MM.1S (cell line): ENCODE measurements at regions not wholly inside any gene's neighbourhood (a gene's known extent, or its start where the extent isn't known, plus 50 kb on each side); places are given as distances from the start of the nearest gene placed in this dataset.

Source experiments
- DNase-seq: peaks from one replicate; pipeline ENCODE4 v3.0.0-alpha.2; 2015
- H2AFZ ChIP-seq: fragments of 300-600 bp; sonication (generic); 2 replicates; pipeline ENCODE4 v1.6.0; 2016; ENCODE audit warnings: antibody characterized with exemption, low read length
- H3F3A ChIP-seq: fragments of 300-600 bp; sonication (generic); 2 replicates; pipeline ENCODE4 v1.6.1; 2016; ENCODE audit warnings: mild to moderate bottlenecking, antibody characterized with exemption, low read length, moderate library complexity, mixed read lengths; ENCODE audit not compliant: insufficient read depth
- H3K27ac ChIP-seq: fragments of 300-600 bp; sonication (generic); 2 replicates; pipeline ENCODE4 v1.5.1; 2016; ENCODE audit warnings: mild to moderate bottlenecking, low read length
- H3K27me3 ChIP-seq: fragments of 300-600 bp; sonication (generic); replicated peaks from 2 replicates; pipeline ENCODE4 v1.6.0; 2016; ENCODE audit warnings: low read length; ENCODE audit not compliant: insufficient read depth
- H3K36me3 ChIP-seq: fragments of 300-600 bp; sonication (generic); replicated peaks from 2 replicates; pipeline ENCODE4 v1.6.1; 2016; ENCODE audit warnings: mild to moderate bottlenecking, low read length, mixed read lengths; ENCODE audit not compliant: insufficient read depth
- H3K4me1 ChIP-seq: fragments of 300-600 bp; sonication (generic); 2 replicates; pipeline ENCODE4 v1.6.1; 2016; ENCODE audit warnings: low read length, mixed read lengths
- H3K4me2 ChIP-seq: fragments of 300-600 bp; sonication (generic); 2 replicates; pipeline ENCODE4 v1.6.0; 2016; ENCODE audit warnings: low read depth, low read length
- H3K4me3 ChIP-seq: fragments of 300-600 bp; sonication (generic); 2 replicates; pipeline ENCODE4 v1.5.1; 2016; ENCODE audit warnings: low read length, mixed read lengths
- H3K79me2 ChIP-seq: fragments of 300-600 bp; sonication (generic); 2 replicates; pipeline ENCODE4 v1.6.1; 2016; ENCODE audit warnings: mixed run types, low read length, mixed read lengths
- H3K9ac ChIP-seq: fragments of 300-600 bp; sonication (generic); 2 replicates; pipeline ENCODE4 v1.6.1; 2016; ENCODE audit warnings: low read length, mixed read lengths
- H3K9me2 ChIP-seq: fragments of 300-600 bp; sonication (generic); replicated peaks from 2 replicates; pipeline ENCODE4 v1.6.1; 2016; ENCODE audit warnings: mild to moderate bottlenecking, low read length, mixed read lengths; ENCODE audit not compliant: insufficient read depth
- H3K9me3 ChIP-seq: fragments of 300-600 bp; sonication (generic); replicated peaks from 2 replicates; pipeline ENCODE4 v1.6.1; 2016; ENCODE audit warnings: mild to moderate bottlenecking, low read length, mixed read lengths; ENCODE audit not compliant: insufficient read depth
- H4K20me1 ChIP-seq: fragments of 300-600 bp; sonication (generic); 2 replicates; pipeline ENCODE4 v1.6.1; 2016; ENCODE audit warnings: mild to moderate bottlenecking, low read length, moderate library complexity, mixed read lengths; ENCODE audit not compliant: insufficient read depth
- EZH2 ChIP-seq: fragments of 300-600 bp; sonication (generic); optimal IDR thresholded peaks from 2 replicates; pipeline ENCODE3; 2017; ENCODE audit warnings: low read depth, mild to moderate bottlenecking, antibody characterized with exemption, low read length, mixed read lengths
- EZH2phosphoT487 ChIP-seq: fragments of 300-600 bp; sonication (generic); IDR thresholded peaks from 2 replicates; pipeline ENCODE4 v1.6.1; 2018; ENCODE audit warnings: antibody characterized with exemption, low read length
- TF ChIP-seq, protein P1 (sequence below): fragments of 300-600 bp; sonication (generic); IDR thresholded peaks from 2 replicates; pipeline ENCODE4 v1.5.1; 2016; ENCODE audit warnings: antibody characterized with exemption, low read length, mixed read lengths

DNA sequence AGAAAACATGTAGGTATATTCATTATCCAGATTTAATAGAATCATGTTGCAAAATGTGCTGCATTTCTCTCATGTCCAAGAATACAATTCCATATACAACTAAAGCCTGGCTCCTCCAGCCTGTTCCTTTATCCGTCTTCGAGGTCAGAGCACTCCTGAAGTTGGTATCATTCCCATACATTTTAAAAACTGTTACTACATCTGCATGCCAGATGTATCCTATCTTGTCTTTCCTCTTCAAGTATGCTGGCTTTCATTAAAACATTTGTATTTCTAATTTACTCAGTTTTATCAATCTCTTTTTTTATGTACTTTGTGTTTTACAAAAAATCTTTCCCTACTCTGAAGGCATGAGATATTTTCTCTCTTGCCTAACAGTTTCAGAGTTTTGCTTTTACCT is 536.6 kb upstream of the USP24 start:
- Histone ChIP-seq H3K27me3 (no peaks in the 10 kb centered on the region), H4K20me1 (no peaks in the 10 kb centered on the region), H3K9ac (no peak overlapping the region), H3K27ac (no peak overlapping the region), H3F3A (no peaks in the 10 kb centered on the region), H3K4me1 (no peaks in the 10 kb centered on the region), H3K9me3 (no peaks in the 10 kb centered on the region), H3K4me3 (no peak overlapping the region), H2AFZ (no peak overlapping the region), H3K36me3 (no peaks in the 10 kb centered on the region), H3K9me2 (no peaks in the 10 kb centered on the region), H3K79me2 (no peaks in the 10 kb centered on the region), H3K4me2 (no peak overlapping the region)
- TF ChIP-seq EZH2, result no peak
- TF ChIP-seq, protein P1, sequence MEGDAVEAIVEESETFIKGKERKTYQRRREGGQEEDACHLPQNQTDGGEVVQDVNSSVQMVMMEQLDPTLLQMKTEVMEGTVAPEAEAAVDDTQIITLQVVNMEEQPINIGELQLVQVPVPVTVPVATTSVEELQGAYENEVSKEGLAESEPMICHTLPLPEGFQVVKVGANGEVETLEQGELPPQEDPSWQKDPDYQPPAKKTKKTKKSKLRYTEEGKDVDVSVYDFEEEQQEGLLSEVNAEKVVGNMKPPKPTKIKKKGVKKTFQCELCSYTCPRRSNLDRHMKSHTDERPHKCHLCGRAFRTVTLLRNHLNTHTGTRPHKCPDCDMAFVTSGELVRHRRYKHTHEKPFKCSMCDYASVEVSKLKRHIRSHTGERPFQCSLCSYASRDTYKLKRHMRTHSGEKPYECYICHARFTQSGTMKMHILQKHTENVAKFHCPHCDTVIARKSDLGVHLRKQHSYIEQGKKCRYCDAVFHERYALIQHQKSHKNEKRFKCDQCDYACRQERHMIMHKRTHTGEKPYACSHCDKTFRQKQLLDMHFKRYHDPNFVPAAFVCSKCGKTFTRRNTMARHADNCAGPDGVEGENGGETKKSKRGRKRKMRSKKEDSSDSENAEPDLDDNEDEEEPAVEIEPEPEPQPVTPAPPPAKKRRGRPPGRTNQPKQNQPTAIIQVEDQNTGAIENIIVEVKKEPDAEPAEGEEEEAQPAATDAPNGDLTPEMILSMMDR, result no peak
- DNase-seq, result no peak

DNA sequence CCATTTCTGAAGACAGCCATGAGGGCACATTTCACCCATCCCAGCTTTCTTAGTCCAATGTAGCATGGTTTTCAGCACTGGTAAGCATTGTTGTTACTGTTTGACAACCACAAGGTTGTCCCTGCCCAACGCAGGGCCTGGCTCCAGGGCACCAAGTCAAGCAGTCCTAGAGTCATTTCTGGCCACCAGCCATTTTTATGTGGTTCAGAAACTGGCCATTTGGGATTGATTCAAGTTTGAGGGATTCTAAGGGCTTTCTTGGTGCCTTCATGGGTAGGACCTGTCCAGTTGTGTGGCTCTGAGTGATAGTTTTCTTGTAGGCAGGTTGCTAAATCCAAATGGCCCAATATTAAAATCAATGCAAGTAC is 535.4 kb upstream of the USP24 start:
- Histone ChIP-seq H3K9me3 (no peaks in the 10 kb centered on the region), H3K9me2 (no peaks in the 10 kb centered on the region), H4K20me1 (no peaks in the 10 kb centered on the region), H3F3A (no peaks in the 10 kb centered on the region), H3K4me3 (no peak overlapping the region), H3K4me2 (no peak overlapping the region), H3K27me3 (no peaks in the 10 kb centered on the region), H3K9ac (no peak overlapping the region), H2AFZ (no peak overlapping the region), H3K36me3 (no peaks in the 10 kb centered on the region), H3K4me1 (no peaks in the 10 kb centered on the region), H3K27ac (no peak overlapping the region), H3K79me2 (no peaks in the 10 kb centered on the region)
- DNase-seq, result no peak
- TF ChIP-seq, protein P1, result no peak
- TF ChIP-seq EZH2, result no peak
- no peak for TF ChIP-seq EZH2phosphoT487

DNA sequence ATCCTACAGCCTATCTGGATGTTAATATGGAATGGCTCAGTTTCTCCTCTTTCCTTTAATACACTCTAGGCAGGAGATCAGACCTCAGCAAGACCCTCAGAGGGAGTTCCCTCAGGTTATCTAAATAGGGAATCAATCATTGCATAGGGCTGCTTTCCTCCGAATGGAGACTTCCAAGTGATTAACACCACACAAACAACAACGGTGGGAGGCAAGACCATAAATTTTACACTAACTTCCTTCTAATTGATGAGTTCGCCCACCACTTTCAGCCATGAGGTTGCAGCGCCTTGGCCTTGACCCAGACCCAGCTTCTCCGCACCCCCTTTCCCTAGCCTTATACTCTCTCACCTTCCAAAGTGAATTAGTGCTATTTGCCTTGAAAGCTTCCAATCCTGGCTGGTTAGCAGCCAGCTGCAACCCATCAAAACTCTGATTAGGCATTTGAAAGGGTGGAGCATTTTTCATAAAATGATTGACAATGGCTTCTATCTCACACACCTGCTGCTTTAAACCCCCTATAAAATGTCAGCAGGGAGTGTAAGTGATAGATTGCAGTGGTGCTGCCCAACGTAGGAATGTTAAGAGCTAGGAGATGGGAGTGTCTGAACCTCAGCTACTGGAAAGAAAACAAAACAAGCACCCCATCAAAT is 534.9 kb upstream of the USP24 start:
- DNase-seq, result no peak
- no peaks in the 10 kb centered on the region for H3K27me3 ChIP-seq
- H3K36me3 ChIP-seq, result no peaks in the 10 kb centered on the region
- H2AFZ ChIP-seq, result no peak overlapping the region
- TF ChIP-seq, protein P1, result no peak
- TF ChIP-seq EZH2 (no peak), EZH2phosphoT487 (no peak)
- no peaks in the 10 kb centered on the region for H4K20me1 ChIP-seq
- no peaks in the 10 kb centered on the region for H3K79me2 ChIP-seq
- no peaks in the 10 kb centered on the region for H3K9me3 ChIP-seq
- H3K4me1 ChIP-seq, result no peaks in the 10 kb centered on the region
- no peaks in the 10 kb centered on the region for H3F3A ChIP-seq
- no peak overlapping the region for H3K27ac ChIP-seq
- H3K9ac ChIP-seq, result no peak overlapping the region
- H3K9me2 ChIP-seq, result no peaks in the 10 kb centered on the region
- H3K4me3 ChIP-seq, result no peak overlapping the region
- H3K4me2 ChIP-seq, result no peak overlapping the region
